Erythroblast (primary cell): ENCODE measurements at regions not wholly inside any gene's neighbourhood (a gene's known extent, or its start where the extent isn't known, plus 50 kb on each side); places are given as distances from the start of the nearest gene placed in this dataset.

Experiments
- GATA1 ChIP-seq: IDR thresholded peaks from 2 replicates; pipeline ENCODE4 v1.6.1; 2011; ENCODE audit warnings: low read depth, mild to moderate bottlenecking, control low read depth, low read length, moderate library complexity
- POLR2A ChIP-seq: IDR thresholded peaks from 2 replicates; pipeline ENCODE4 v1.6.1; 2011; ENCODE audit warnings: mild to moderate bottlenecking, low read length

DNA sequence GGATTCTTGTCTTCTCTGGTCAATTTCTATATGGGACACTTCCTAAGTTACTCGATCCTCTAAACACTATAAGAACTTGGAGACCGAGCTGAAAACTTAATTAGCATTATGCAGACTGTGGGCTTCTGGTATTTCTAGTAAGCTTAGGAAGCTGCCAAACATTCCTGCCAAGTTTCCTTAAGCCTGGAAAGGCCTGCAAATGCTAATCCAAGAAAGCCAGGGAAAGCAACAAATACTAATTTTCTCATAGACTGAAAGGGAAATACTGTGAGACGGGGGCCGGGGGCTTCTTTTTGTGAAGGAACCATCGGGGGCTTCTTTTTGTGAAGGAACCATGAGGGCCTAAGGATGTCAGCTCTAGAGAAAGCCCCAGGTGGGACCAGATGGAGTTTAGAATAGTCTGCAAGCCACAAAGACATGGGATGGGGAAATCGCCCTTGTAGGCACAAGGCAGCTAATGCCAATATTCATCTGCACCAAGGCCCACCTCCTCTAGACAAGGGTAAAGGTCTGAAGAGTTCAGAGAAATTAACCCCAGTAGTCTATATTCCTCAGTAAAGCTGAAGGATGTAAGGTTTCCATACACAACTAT lies 332.4 kb upstream of the PRDM1 start:
- TF ChIP-seq POLR2A (no peak), GATA1 (no peak)
